HEK293T (cell line): ENCODE measurements at regions not wholly inside any gene's neighbourhood (a gene's known extent, or its start where the extent isn't known, plus 50 kb on each side); places are given as distances from the start of the nearest gene placed in this dataset.

Experiments used
- ARNT ChIP-seq: fragments of 450-650 bp; IDR thresholded peaks from 2 replicates; pipeline ENCODE4 v1.6.1; 2017; ENCODE audit warnings: mild to moderate bottlenecking
- BHLHE40 ChIP-seq: fragments of 450-650 bp; IDR thresholded peaks from 2 replicates; pipeline ENCODE4 v1.6.1; 2016; ENCODE audit warnings: mild to moderate bottlenecking, moderate library complexity, borderline replicate concordance
- ELF4 ChIP-seq: fragments of 450-650 bp; IDR thresholded peaks from 2 replicates; pipeline ENCODE4 v1.6.1; 2017; ENCODE audit warnings: antibody characterized with exemption
- FOXK2 ChIP-seq: fragments of 450-650 bp; IDR thresholded peaks from 2 replicates; pipeline ENCODE4 v1.6.1; 2016; ENCODE audit warnings: mild to moderate bottlenecking
- FOXM1 ChIP-seq: fragments of 450-650 bp; IDR thresholded peaks from 2 replicates; pipeline ENCODE4 v1.6.1; 2017; ENCODE audit warnings: mild to moderate bottlenecking, borderline replicate concordance
- NFRKB ChIP-seq: fragments of 450-650 bp; IDR thresholded peaks from 2 replicates; pipeline ENCODE4 v1.6.1; 2016; ENCODE audit warnings: mild to moderate bottlenecking, moderate library complexity
- SP1 ChIP-seq: fragments of 450-650 bp; IDR thresholded peaks from 2 replicates; pipeline ENCODE4 v1.6.1; 2017
- SUZ12 ChIP-seq: fragments of 450-650 bp; IDR thresholded peaks from 2 replicates; pipeline ENCODE4 v1.6.1; 2016; ENCODE audit warnings: mild to moderate bottlenecking
- ZNF384 ChIP-seq: fragments of 450-650 bp; IDR thresholded peaks from 2 replicates; pipeline ENCODE4 v1.6.1; 2016

DNA sequence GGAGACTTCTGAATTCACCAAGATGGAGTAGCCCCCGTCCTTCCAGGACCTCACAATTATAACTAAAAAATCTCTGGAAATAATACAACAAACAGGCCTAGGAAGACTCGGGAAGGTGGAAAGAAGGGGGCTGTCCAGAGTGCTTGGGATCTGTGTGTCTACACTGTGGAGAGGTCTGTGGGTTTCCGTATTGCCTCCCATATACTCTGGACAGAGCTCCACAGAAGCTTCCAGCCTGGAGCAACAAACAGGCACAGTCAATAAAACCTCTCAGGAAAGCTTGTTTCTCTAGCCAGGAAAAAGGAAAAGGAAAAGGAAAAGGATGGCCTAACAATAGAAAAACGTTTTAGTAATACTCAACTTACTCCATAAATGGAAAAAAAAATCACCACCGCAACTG lies 655.9 kb downstream of the DSC3 start:
- TF ChIP-seq FOXM1 (no peak), SP1 (no peak), NFRKB (no peak), ZNF384 (no peak), SUZ12 (no peak), ELF4 (no peak), ARNT (no peak), BHLHE40 (no peak), FOXK2 (no peak)
